ENCODE measurements at regions not wholly inside any gene's neighbourhood (a gene's known extent, or its start where the extent isn't known, plus 50 kb on each side); places are given as distances from the start of the nearest gene placed in this dataset.

DNA sequence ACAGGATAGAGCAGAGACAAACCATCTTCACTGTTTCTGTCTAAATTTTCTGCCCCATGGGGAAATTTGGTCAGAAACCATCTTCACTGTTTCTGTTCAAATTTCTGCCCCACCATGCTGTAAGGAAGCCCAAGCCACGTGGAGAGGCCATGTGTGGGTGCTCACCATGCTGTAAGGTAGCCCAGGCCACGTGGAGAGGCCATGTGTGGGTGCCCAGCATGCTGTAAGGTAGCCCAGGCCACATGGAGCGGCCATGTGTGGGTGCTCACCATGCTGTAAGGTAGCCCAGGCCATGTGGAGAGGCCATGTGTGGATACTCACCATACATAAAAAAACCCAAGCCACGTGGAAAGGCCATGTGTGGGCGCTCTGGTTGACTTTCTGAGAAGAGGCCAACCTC lies 1088.7 kb upstream of the AUTS2 start:
- DNase-seq (ENCODE audit: low read depth), result no peak
- H3K4me3 ChIP-seq (ENCODE audit: low read depth, low read length), result no peak overlapping the region
- TF ChIP-seq, protein P1, sequence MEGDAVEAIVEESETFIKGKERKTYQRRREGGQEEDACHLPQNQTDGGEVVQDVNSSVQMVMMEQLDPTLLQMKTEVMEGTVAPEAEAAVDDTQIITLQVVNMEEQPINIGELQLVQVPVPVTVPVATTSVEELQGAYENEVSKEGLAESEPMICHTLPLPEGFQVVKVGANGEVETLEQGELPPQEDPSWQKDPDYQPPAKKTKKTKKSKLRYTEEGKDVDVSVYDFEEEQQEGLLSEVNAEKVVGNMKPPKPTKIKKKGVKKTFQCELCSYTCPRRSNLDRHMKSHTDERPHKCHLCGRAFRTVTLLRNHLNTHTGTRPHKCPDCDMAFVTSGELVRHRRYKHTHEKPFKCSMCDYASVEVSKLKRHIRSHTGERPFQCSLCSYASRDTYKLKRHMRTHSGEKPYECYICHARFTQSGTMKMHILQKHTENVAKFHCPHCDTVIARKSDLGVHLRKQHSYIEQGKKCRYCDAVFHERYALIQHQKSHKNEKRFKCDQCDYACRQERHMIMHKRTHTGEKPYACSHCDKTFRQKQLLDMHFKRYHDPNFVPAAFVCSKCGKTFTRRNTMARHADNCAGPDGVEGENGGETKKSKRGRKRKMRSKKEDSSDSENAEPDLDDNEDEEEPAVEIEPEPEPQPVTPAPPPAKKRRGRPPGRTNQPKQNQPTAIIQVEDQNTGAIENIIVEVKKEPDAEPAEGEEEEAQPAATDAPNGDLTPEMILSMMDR (conservative IDR thresholded peaks at IDR 0.05; ENCODE audit: low read depth, low read length), result no peak

GRCh38 chr7:68511281-68511680 lies 1087.0 kb upstream of the AUTS2 start:
- H3K4me3 ChIP-seq (ENCODE audit: low read depth, low read length), result no peak overlapping the region
- no peak for DNase-seq (ENCODE audit: low read depth)
- TF ChIP-seq, protein P1 (conservative IDR thresholded peaks at IDR 0.05; ENCODE audit: low read depth, low read length), result no peak

DNA sequence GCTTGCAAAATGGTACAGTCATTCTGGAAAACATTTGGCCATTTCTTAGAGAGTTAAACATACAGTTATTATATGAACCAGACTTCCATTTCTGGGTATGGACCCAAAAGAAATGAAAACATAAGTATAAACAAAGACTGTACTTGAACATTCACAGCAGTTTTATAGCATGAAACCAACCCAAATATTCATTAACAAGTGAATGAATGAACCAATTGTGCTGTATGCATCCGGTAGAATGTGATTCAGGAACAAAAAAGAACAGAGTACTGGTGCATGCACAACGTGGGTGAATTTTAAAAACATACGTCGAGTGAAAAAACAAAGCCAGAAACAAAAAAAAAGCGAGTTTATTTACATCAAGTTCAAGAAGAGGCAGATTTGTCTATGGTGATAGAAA lies 1085.8 kb upstream of the AUTS2 start:
- no peak overlapping the region for H3K4me3 ChIP-seq (ENCODE audit: low read depth, low read length)
- no peak for DNase-seq (ENCODE audit: low read depth)
- TF ChIP-seq, protein P1 (conservative IDR thresholded peaks at IDR 0.05; ENCODE audit: low read depth, low read length), result no peak

DNA sequence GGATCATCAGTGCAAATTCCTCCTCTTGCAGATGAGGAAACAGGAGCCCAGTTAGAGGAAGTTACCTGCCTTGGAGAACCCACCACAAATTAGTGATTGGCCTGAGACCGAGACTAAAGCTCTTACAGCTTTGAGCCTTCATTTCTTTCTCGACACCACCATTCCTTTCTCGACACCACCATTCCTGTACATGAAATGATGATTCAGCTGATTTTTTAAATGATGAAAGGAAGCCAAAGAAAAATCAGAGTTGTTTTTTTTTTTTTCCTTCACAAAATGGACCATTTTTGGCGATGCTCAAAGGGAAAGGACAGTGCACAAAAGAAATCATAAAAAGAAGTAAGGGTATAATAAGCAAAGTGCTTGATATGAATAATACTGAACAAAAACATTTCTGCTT lies 1080.2 kb upstream of the AUTS2 start:
- H3K4me3 ChIP-seq (ENCODE audit: low read depth, low read length), result no peak overlapping the region
- no peak for DNase-seq (ENCODE audit: low read depth)
- TF ChIP-seq, protein P1 (conservative IDR thresholded peaks at IDR 0.05; ENCODE audit: low read depth, low read length), result no peak

- no peak for DNase-seq (ENCODE audit: low read depth)
- TF ChIP-seq, protein P1 (conservative IDR thresholded peaks at IDR 0.05; ENCODE audit: low read depth, low read length), result no peak
Measured at GRCh38 chr7:68524126-68524525, 1074.1 kb upstream of the AUTS2 start.

DNA sequence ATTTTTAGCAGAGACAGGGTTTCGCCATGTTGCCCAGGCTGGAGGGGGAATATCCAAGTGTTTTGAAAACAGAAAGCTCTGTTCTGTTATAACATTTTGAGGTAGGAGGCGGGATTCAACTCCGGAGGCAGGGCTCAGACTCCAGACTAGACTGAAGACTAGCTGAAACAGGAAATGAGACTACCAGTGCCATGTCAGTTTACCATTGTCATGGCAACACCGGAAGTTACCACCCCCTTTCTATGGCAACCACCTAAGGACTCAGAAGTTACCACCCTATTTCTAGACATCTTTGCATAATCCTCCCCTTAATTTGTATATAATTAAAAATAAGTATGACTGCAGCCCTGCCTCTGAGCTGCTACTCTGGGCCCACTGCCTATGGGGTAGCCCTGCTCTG lies 1069.1 kb upstream of the AUTS2 start:
- no peak for DNase-seq (ENCODE audit: low read depth)
- no peak overlapping the region for H3K4me3 ChIP-seq (ENCODE audit: low read depth, low read length)
- TF ChIP-seq, protein P1 (conservative IDR thresholded peaks at IDR 0.05; ENCODE audit: low read depth, low read length), result no peak

More at GRCh38 chr7:68524126-68524525, 1074.1 kb upstream of the AUTS2 start:
- no peak overlapping the region for H3K4me3 ChIP-seq (ENCODE audit: low read depth, low read length)

GRCh38 chr7:68535266-68535665 lies 1063.0 kb upstream of the AUTS2 start:
- H3K4me3 ChIP-seq (ENCODE audit: low read depth, low read length), result no peak overlapping the region
- DNase-seq (ENCODE audit: low read depth), result no peak
- TF ChIP-seq, protein P1 (conservative IDR thresholded peaks at IDR 0.05; ENCODE audit: low read depth, low read length), result no peak

All from epithelial cell of proximal tubule (primary cell).